Erythroblast (primary cell): ENCODE measurements at regions not wholly inside any gene's neighbourhood (a gene's known extent, or its start where the extent isn't known, plus 50 kb on each side); places are given as distances from the start of the nearest gene placed in this dataset.

ENCODE experiments used
- GATA1 ChIP-seq: IDR thresholded peaks from 2 replicates; pipeline ENCODE4 v1.6.1; 2011; ENCODE audit warnings: low read depth, mild to moderate bottlenecking, control low read depth, low read length, moderate library complexity
- POLR2A ChIP-seq: IDR thresholded peaks from 2 replicates; pipeline ENCODE4 v1.6.1; 2011; ENCODE audit warnings: mild to moderate bottlenecking, low read length

GRCh38 chr13:109374609-109375200 lies 411.7 kb downstream of the IRS2 start:
- TF ChIP-seq POLR2A (no peak), GATA1 (no peak)
